PFSK-1 (cell line): ENCODE measurements at regions not wholly inside any gene's neighbourhood (a gene's known extent, or its start where the extent isn't known, plus 50 kb on each side); places are given as distances from the start of the nearest gene placed in this dataset.

Experiments
- FOXP2 ChIP-seq: optimal IDR thresholded peaks from 2 replicates; pipeline ENCODE3; 2011; ENCODE audit warnings: borderline replicate concordance, control low read depth, inconsistent platforms; ENCODE audit not compliant: insufficient read depth; ENCODE audit errors: extremely low read length, extremely low read depth
- POLR2AphosphoS5 ChIP-seq: IDR thresholded peaks from 2 replicates; pipeline ENCODE4 v1.6.1; 2012; ENCODE audit warnings: low read depth, mild to moderate bottlenecking, control low read depth, low read length, moderate library complexity
- REST ChIP-seq, 2 experiments: IDR thresholded peaks; 2 replicates each; pipeline versions ENCODE4 v1.6.1 to v1.8.0; 2011 to 2012; ENCODE audit warnings: low read depth in 2 of 2, low read length in 2 of 2, control low read depth in 1 of 2, inconsistent platforms in 1 of 2, mild to moderate bottlenecking in 1 of 2, moderate library complexity in 1 of 2; ENCODE audit not compliant: insufficient read depth in 1 of 2
- SIN3A ChIP-seq: IDR thresholded peaks from 2 replicates; pipeline ENCODE4 v1.6.1; 2012; ENCODE audit warnings: mild to moderate bottlenecking, low read length, moderate library complexity, borderline replicate concordance; ENCODE audit not compliant: insufficient read depth
- TAF1 ChIP-seq: IDR thresholded peaks from 2 replicates; pipeline ENCODE4 v1.6.1; 2012; ENCODE audit warnings: low read length, control low read depth, borderline replicate concordance; ENCODE audit not compliant: insufficient read depth

- TF ChIP-seq SIN3A (no peak), TAF1 (no peak), POLR2AphosphoS5 (no peak), REST (IDR thresholded peaks at IDR 0.05; ENCODE audit: insufficient read depth in 1 of 2, low read depth in 2 of 2, low read length in 2 of 2) (no peak), FOXP2 (no peak)
Measured at GRCh38 chr5:125574491-125575044, 828.1 kb upstream of the ZNF608 start.
